IMR-90 (cell line): ENCODE measurements at regions not wholly inside any gene's neighbourhood (a gene's known extent, or its start where the extent isn't known, plus 50 kb on each side); places are given as distances from the start of the nearest gene placed in this dataset.

Experiments
- BHLHE40 ChIP-seq: fragments of 150-350 bp; IDR thresholded peaks from 2 replicates; pipeline ENCODE4 v1.6.1; 2016; ENCODE audit warnings: mild to moderate bottlenecking, low read depth, low read length
- CEBPB ChIP-seq: IDR thresholded peaks from 2 replicates; pipeline ENCODE4 v1.6.1; 2012; ENCODE audit warnings: low read depth, low read length, improper control_type of control experiment
- CTCF ChIP-seq: conservative IDR thresholded peaks from 2 replicates; pipeline ENCODE4 v1.5.1; 2012; ENCODE audit warnings: mild to moderate bottlenecking, low read depth, low read length, improper control_type of control experiment
- ELK1 ChIP-seq: fragments of 150-350 bp; IDR thresholded peaks from 2 replicates; pipeline ENCODE4 v1.6.1; 2016; ENCODE audit warnings: low read depth, mild to moderate bottlenecking, low read length, moderate library complexity, borderline replicate concordance
- FOS ChIP-seq: fragments of 150-350 bp; IDR thresholded peaks from 2 replicates; pipeline ENCODE4 v1.6.1; 2016; ENCODE audit warnings: low read depth, low read length
- MAZ ChIP-seq: IDR thresholded peaks from 2 replicates; pipeline ENCODE4 v1.6.1; 2012; ENCODE audit warnings: low read depth, mild to moderate bottlenecking, low read length, improper control_type of control experiment, moderate library complexity, borderline replicate concordance
- POLR2A ChIP-seq: IDR thresholded peaks from 2 replicates; pipeline ENCODE4 v1.6.1; 2012; ENCODE audit warnings: mild to moderate bottlenecking, low read depth, low read length
- RAD21 ChIP-seq: IDR thresholded peaks from 2 replicates; pipeline ENCODE4 v1.6.1; 2012; ENCODE audit warnings: low read length, improper control_type of control experiment

GRCh38 chr4:163651761-163652160 is 157.3 kb downstream of the TMA16 start:
- no peak for TF ChIP-seq CTCF
- TF ChIP-seq POLR2A = no peak
- TF ChIP-seq BHLHE40 = no peak
- no peak for TF ChIP-seq FOS
- TF ChIP-seq MAZ = no peak
- no peak for TF ChIP-seq CEBPB
- no peak for TF ChIP-seq RAD21
- TF ChIP-seq ELK1 = no peak
